ENCODE measurements at regions not wholly inside any gene's neighbourhood (a gene's known extent, or its start where the extent isn't known, plus 50 kb on each side); places are given as distances from the start of the nearest gene placed in this dataset.

- no peak for TF ChIP-seq EZH2 (IDR thresholded peaks at IDR 0.05; ENCODE audit: low read depth, low read length, severe bottlenecking)
- no peak for TF ChIP-seq POLR2AphosphoS5 (IDR thresholded peaks at IDR 0.05; ENCODE audit: low read depth, low read length)
- TF ChIP-seq CTCF (IDR thresholded peaks at IDR 0.05; ENCODE audit: control extremely low read depth in 1 of 3, insufficient read depth in 1 of 3, low read depth in 1 of 3, low read length in 3 of 3), result no peak
- TF ChIP-seq CHD2 (IDR thresholded peaks at IDR 0.05; ENCODE audit: low read length), result no peak
- TF ChIP-seq SIN3A (conservative IDR thresholded peaks at IDR 0.05 in 1 of 2, IDR thresholded peaks at IDR 0.05 in 1 of 2; ENCODE audit: low read depth in 1 of 2, low read length in 2 of 2), result no peak
- TF ChIP-seq POLR2A (IDR thresholded peaks at IDR 0.05; ENCODE audit: control extremely low read depth in 1 of 2, low read depth in 2 of 2, low read length in 2 of 2), result no peak
- TF ChIP-seq E2F6 (IDR thresholded peaks at IDR 0.05), result no peak
- TF ChIP-seq ATF2 (IDR thresholded peaks at IDR 0.05; ENCODE audit: low read length), result no peak
- no peak for TF ChIP-seq BACH1 (IDR thresholded peaks at IDR 0.05; ENCODE audit: low read length)
- TF ChIP-seq SP2 (IDR thresholded peaks at IDR 0.05; ENCODE audit: low read length), result no peak
- no peak for TF ChIP-seq CHD7 (IDR thresholded peaks at IDR 0.05; ENCODE audit: insufficient replicate concordance, low read length)
Observed at GRCh38 chr13:55627221-55627620, 1513.5 kb upstream of the PRR20A start.

Measured in H1 (cell line).